ENCODE measurements at regions not wholly inside any gene's neighbourhood (a gene's known extent, or its start where the extent isn't known, plus 50 kb on each side); places are given as distances from the start of the nearest gene placed in this dataset.

DNA sequence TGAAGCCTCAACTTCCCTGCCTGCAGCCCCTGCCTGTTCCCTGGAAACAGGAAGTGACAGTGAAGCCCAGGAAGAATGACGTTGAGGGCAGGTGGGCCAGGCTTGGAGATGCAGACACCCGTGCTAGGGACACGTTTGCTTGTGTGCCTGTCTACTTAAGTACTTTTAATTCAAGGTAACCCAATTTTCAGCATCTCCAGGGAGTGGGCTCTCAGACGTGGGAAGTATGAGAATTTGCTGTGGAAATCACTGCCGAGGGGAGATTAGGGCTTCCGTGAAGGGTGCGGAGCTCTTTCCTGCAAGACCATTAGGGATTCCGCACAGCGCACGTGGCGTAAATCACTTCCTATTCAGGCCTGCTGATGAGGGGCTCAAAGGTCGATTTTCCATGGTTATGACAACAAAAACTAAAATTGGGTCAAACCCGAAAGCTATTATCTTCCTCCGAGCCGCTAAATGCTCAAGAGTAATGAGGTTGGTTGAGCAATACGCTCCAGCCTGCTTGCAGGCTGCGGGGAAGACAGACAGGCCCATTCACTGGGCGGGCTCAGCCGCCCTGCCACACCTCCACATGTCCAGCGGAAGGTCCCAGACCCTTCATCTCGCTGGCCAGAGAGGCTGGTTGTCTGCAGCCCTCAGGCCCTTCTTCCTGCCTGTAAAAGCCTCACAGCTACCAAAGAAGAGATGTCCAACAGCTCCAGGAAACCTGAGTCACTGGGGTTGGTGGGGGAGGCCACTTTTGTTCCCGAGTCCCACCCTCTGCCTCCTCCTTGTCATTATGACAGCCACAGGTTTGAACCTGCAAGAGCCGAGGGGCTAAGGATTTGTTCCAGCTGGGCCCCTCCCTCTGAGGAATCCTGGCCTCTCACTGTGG lies 109.9 kb downstream of the RBFOX3 start:
- DNase-seq: no peak

DNA sequence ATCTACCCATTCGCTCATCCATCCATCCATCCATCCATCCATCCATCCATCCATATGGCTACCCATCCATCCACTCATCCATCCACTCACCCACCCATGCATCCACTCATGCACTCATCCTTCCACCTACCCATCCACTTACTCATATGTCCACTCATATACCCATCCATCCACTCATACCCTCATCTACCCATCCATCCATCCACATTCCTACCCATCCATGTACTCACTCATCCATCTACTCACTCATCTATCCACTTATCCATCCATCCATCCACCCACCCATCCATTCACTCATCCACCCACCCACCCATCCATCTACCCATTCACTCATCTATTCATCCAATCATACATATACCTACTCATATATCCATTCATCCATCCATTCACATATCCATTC lies 112.0 kb downstream of the RBFOX3 start:
- no peak for DNase-seq

DNA sequence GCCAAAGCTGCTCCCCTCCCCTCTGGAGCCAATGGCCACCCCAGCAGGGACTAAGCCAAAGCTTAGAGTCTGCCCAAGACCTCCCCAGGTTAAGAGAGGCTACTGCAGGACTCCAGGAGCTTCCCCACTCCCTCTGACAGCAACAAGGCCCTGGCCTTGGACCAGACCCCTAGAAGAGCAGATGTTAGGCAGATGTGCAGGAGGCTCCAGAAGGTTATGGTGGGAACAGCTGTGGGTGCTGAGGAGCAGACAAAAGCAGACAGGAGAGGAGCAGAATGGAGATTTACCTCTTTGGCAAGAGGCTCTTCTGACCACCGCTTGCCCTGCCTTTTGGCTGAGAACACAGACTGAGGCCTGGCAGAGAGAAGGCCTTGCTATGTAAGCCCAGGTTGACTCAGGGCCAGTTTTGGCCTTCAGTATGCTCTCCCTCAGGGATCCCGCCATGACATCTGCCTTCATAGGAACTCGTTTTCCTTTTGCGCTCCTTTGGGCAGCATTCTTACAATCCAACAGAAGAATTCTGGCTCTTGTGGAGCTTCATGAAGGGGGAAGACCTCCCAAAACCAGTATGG lies 113.0 kb downstream of the RBFOX3 start:
- DNase-seq: no peak

DNA sequence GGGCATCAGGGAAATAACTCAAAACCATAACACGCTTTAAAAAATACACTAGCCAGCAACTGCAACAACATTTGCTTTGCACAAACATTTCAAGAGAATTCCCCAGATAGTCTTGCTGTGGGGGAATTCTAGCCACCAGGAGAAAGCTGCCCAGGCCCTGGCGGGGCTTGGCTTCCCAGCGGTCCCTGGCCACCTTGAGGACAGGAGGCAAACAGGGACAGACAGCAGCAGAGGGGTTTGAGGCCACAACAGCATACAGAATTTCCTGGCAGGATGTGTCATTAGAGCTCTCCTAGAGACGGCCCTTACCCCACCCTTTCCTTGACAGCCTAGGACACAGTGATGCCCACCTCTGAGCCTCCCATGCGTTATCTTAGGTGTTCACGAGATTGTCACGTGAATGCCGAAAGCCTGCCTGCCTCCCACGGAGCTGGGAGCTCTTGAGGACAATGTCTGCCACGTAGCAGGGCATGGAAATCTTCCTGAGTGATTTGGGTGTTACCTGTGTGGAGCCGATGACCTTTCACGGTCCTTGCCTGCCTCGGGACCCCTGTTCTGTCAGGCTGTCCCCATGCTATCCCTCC lies 114.3 kb downstream of the RBFOX3 start:
- DNase-seq: no peak

DNA sequence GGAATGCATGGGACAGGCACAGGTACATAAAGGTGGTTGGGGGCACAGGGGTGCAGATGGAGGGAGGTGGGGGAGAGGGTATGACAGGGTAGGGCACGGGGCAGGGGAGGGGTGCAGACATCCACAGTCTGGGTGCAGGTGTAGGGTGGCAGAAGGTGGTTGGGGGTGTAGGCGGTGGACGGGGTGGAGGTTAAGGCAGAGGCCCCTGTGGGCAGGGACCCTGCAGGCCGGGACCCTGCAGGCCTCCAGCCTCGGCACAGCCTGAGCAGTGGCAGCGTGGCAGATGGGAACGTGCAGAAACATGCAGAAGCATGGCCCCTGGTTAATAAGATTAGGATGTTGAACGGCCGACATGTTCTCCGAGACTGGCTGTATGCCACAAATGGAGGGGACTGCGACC lies 115.2 kb downstream of the RBFOX3 start:
- DNase-seq: no peak

DNA sequence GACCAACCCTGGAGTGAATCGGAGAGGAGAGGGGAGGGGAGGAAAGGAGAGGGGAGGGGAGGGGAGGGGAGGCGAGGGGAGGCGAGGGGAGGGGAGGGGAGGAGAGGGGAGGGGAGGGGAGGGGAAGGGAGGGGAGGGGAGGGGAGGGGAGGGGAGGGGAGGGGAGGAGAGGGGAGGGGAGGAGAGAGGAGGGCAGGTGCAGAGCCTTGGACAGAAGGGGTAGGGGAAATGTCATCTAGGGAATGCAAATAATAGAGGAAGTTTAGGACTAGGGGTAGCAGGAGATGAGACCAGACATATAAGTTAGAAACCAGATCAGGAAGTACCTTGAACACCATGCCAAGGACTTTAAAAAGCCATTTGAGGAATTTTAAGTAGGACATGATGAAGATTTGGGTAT lies 119.8 kb downstream of the RBFOX3 start:
- no peak for DNase-seq

DNA sequence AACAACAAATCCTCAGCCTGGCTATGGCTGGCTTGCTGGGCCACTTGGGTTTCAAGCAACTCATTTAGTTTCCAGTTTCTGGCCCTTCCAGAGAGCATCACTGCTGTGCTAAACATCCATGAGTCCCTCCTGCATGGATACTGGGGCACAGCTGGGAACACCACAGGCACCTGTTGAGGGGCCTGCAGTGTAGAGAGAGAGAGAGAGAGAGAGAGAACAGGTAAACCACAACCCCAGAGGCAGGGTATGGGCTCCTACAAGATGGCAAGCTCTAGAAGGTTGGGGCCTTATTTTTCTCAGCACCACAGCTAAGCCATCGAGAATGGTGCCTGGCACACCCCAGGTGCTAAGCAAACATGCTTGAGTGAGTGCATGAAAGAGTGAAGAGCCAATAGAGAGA lies 120.3 kb downstream of the RBFOX3 start:
- no peak for DNase-seq

DNA sequence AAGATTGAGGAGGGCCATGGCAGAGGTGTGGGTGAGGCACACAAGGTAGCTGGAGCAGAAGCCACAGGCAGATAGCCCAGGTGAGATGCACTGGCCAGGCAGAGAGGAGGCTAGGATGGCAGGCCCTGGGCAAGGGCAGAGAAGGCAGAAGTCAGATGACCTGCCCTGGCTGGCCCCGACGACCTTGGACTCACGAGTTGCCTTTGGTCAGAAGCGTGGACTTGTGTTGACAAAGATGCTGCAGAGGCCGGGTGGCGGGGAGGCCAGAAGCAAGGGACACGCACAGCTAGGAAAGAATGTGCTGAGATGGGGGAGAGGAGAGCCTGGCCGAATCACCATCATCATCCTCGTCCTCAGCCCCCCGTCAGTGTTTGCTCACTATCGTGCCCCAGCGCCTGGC lies 123.7 kb downstream of the RBFOX3 start:
- no peak for DNase-seq

DNA sequence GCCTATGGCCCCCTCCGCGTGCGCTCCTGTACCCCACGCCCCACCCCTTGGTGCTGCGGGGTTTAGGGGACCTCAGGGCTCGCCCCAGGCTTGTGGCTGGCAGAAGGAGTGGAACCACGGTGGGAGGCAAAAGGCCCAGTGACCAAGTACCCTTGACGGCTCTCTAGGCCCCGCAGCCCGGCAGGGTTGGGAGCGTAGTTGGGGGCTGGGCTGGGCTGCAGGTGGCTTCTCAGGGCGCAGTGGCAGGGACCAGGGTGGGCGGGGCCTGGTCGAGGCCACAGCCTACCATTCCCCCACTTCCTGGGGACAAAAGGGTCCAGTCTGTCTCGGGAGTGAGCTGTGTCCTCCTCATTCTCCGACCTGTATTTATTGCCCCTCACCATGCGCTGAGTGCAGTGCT lies 124.9 kb downstream of the RBFOX3 start:
- no peak for DNase-seq

DNA sequence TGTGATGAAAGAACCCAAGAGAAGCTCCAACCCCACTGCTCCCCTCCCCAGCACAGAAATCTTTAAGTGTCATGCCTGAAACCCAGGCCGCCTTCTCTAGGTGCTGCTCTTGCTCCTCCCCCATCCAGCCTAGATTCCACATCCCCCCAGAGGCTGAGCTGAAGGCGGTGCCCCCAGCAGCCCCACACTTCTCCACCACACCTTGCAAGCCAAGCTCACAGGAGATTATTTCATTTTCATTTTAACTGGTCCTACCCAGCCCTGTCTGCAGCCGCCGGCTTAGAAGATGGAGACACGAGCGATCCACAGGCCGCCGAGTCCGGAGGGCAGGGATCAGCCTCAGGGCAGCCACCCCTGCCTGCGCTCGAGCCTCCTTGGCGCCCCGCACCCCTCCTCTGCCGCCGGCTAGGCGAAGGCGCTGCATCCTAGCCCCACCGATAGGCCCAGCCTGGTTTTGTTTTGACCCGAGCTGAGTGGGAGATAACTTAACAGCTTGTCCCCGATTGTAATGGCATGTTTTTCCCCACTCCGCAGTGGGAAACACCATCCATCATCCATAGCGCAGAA lies 125.3 kb downstream of the RBFOX3 start:
- no peak for DNase-seq

DNA sequence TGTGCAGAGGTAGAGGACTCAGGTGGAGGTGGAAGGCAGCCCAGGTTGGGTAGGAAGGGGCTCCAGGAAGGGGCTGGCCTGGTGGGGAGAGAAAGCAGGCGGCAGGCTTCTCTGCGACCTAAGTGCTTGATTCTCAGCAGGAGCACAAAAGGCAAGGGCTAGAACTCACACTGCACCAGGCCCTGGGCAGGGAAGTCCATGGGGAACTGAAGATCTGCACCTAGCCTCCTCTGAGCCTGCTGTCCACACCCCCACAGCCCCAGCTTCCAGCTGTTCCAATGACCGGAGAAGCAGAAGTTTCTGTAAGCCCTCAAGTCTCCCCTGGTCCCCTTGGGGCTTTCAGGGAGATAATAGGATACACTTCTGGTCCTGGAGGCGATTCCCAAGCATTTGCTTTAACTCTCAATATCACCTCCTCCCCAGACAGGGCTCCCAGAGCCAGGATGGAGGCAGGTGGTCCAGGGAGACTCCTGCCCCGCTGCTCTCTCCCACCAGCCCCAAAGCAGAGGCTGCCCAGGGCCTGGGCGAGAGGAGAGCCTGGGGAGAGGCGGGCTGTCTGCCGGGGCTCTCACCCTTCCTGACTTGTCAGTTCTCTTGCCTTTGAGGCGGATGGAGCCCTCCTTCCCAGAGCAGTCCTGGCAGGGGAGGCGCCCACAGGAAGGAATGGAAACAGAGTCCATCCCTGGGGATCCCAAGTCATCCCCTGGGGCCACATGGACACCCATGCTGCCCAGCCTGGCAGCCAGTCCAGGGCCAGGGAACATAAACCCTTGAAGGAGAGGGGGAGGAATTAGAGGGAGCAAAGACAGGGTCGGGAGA lies 126.0 kb downstream of the RBFOX3 start:
- no peak for DNase-seq

DNA sequence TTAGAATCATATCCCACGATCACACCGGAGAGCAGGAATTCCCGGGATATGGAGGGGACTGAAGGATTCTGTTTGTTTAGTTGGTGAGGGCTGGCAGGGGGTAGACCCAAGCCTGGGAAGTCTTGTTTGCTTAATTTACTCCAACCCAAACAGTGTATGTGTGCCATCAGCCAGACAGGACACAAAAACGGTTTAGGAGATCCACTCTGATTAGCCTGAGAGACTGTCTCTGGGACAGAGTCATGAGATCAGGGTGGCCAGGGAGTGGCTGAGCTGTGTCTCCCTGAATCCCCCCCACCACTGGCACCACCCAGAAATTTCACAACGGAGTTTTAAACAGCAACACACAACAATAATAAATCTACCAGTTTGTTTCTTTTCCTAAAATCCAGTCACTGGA lies 127.0 kb downstream of the RBFOX3 start:
- DNase-seq: no peak

DNA sequence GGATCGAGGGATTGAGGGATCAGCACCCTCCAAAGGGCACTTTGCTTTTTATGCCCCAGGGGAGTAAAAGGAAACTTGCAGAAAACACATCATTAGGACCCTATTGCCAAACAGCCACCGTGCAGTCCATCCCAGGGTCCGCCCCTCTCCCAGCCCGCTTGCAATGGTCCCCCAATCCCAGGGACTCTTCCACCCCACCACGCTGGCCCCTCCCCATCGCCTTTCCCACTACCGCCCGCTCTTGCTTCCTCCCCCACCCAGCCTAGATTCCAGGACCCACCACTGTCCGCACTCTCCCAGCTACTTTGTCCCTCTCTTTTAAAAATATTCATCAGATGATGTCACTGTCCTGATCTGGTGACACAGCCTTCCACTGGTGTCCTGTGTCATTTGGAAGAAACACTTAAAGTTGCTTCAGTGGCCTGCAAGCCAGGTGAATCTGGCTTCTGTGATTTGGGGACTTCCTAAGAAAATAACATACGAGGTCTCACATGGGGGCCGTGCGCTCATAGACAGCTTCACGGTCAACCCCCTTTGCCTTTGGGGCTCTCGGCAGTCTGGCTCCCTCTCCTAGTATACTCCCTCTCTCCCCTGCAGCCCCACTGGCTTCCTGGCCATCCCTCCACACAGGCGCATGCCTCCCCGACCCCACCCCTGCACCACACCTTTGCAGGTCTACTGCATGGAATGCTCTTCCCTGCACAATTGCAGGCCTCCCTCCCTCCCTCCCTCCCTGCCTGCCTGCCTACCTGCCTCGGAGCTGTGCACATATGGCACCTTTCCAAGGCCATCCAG lies 127.9 kb downstream of the RBFOX3 start:
- no peak for DNase-seq

DNA sequence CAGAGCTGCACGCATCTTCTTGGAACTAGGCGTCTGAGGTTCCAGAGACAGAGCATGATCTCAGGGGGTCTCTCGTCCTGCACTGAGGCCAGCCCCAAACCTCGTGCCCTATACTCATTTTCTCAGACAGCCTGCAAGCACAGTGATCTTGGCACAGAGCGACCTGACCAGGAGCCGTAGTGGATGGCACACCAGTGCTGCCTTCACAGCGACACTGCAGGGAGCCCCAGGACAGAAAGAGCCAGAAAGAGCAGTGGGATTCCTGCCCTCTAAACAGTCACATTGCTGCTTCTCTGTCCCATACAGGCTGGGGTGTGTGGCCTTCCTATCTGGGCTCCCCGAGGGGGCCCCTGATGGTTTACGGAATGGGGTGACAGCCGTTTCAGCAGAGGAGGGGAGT lies 131.0 kb downstream of the RBFOX3 start:
- no peak for DNase-seq

DNA sequence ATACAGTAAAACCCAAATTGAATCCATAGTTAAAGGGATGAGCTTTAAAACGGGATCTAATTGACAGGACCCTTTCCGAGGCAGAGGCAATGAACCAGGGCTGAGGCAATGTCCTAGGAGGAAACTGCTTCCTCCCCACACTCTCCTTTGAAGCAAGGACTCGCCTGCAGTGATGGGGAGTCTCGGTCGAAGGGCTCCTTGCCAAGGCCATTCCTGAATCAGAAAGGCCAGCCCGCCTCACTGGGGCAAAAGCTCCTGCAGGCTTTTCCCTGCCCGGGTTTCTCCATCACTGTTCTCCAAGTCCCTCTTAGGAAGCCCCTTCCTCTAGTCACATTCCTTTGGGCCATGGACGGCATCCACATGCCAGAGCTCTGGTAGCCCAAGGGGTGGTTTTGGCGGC lies 132.0 kb downstream of the RBFOX3 start:
- no peak for DNase-seq

DNA sequence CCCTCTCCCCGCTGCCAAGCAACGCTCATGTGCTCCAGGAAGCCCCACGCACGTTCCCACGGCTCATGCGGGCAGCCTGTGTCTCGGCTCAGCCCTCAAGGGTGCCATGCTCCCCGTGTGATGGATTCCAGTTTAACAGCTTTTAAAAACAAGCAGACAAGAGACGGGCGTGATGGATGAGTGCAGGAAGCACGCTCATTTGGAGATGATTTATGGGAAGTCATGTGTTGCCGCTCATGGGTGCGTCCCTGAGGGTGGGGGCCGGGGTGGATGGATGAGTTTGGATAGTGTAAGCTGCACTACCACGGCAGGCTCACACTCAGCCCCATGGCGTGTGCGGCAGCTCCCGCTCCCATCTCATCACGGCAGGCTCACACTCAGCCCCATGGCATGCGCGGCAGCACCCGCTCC lies 132.8 kb downstream of the RBFOX3 start:
- peak; percentile 30 for DNase-seq

DNA sequence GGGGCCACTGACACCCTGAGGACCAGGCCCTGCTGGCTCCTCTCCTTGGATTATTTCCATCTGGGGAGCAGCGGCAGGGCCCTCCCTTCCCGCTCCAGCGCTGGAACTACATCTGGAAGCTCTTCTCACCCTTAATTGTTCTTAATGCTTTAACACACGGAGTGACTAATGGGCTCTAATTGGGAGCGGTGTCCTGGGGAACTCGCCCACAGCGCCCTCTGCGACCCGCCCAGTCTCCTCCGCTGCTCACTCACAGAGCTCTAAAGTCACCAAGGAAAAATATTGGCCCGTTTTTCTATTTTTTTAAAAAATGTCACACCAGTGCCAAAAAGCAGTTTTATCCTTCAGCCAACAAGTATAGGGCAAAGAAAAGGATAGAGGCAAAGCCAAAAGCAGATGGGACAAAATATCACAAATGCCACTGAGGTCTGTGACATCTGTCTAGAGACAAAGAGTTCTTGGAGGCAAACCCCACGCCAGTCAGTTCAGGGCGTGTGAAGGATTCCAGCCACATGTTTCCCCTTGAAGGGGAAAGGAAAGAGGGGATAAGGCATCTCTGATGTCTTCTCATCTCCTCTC lies 134.7 kb downstream of the RBFOX3 start:
- DNase-seq: no peak

DNA sequence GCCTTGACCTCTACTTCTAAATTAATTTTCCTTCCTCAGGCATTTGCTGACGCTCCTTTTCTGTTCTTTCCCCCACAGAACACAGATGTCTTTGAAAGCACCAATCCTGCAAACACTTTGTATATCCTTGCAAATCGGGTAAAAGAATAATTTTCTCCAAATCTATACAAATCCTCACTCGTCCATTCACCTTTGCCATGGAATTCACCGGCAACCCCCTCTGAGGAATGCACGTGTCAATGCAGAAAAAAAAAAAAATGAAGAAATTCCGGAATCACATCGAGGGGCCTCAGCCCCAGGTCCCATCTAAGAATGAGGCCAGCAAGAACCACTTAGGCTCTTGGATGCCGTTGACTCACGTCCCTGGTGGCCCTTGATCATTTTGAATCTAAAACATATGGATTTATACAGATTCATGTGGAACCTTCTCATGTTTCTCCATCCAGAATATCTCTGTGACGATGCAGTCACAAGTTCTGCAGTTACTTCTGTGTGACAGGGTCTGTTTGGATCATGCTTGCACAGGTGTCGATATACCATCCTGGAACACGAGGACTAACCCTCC lies 136.9 kb downstream of the RBFOX3 start:
- no peak for DNase-seq

DNA sequence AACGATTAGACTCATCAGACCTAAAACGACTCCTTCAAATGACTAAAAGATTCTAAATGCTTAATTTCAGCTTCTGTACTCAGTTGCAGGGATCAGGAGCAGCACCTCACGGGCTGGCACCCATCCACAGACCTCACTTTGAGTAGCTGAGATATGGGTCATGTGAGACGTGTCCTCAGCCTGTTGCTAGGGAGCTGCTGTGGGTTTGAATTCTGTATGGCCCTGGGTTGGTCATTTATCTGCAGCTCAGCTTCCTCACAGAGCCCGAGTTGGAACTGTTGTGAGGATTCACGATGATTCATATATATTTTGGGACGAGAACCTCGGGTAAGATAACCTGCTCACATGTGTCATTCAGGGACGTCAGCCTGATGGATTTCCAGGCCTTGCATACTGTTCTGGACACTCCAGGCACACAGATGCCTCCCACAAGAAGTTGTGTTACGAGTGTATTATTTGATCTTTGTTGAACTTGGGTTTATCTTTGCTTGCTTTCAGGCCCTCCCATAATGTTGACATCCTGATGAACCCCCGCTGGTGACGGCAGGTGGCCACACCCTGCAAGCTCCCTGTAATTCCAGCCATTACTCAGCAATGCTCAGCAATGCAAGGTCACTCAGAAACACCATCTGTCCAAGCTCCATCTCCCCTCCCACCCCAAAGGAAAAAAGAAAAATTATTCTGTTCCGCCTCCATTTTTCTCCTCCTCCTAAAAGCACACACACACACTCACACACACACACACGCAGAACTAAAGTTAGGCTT lies 137.6 kb downstream of the RBFOX3 start:
- DNase-seq: no peak

DNA sequence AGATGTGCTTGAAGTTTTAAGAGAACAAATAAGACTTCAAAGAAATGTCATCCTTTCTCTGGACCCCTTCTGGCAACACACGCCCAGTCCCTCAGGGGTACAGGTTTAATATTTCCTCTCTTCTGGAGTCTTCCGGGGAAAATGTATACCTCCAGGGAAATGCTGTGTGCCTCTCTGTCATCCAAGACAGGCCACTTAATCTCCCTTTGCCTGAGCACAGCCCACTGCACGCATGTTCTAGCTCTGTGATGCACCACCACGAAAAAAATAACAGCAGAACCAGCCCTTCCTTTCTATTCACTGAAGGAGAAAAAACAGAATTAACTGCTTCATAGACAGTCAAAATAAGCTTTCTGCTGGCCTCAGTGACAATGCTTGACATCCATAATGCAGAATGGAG lies 140.1 kb downstream of the RBFOX3 start:
- no peak for DNase-seq

DNA sequence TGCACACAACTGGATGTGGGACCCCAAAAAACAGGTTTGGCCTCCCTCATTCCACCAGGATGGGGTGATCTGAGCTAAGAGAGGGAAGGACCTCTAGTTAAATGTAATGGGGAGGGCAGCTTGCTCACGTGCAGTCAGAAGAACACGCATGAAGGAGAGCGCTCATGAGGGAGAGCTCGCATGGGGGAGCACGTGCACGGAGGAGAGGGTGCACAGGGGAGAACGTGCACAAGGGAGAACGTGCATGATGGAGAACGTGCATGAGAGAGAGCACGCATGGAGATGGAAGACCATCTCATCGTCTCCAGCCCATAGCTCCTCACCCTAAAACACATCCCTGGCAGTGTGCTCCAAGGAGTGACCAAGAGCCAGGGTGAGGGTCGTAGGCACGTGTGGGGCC lies 141.2 kb downstream of the RBFOX3 start:
- no peak for DNase-seq
